ENCODE measurements at regions not wholly inside any gene's neighbourhood (a gene's known extent, or its start where the extent isn't known, plus 50 kb on each side); places are given as distances from the start of the nearest gene placed in this dataset.

DNA sequence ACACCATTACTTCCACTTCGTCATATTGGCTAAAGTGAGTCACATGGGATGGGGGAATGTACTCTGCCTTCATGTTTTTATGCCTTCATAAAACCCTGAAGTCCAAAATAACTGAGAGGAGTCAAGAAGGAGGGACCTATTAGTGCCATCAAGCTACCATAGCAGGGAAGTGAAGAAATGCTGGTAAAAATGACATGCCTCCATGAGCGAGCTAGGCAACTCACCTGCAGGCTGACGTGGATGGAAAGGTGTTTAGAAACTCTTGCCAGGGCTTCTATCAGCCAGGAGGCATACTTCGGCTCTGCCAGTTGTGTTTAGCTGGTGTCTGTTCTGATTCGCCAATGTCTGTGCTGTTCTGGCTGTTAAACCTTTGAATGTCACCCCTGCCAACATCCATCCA, 424.4 kb upstream of the USP24 start:
- no peak overlapping the region for H3K14ac ChIP-seq (ENCODE audit: insufficient read depth, low read length)
- no peak overlapping the region for H2AK5ac ChIP-seq (ENCODE audit: insufficient read length, low read length)
- Mint-ChIP-seq H3K9me3 (no peaks in the 10 kb centered on the region), H3K36me3 (ENCODE audit: insufficient read depth in 1 of 3, low read depth in 3 of 3) (no peaks in the 10 kb centered on the region), H3K4me3 (no peak overlapping the region), H3K27me3 (ENCODE audit: low read depth) (no peaks in the 10 kb centered on the region), H3K4me1 (no peaks in the 10 kb centered on the region), H3K27ac (no peak overlapping the region)
- no peaks in the 10 kb centered on the region for H3K4me1 ChIP-seq (ENCODE audit: insufficient read depth, low read length)
- H2BK12ac ChIP-seq (ENCODE audit: insufficient read length, low read depth, low read length), result no peak overlapping the region
- TF ChIP-seq, protein P1, sequence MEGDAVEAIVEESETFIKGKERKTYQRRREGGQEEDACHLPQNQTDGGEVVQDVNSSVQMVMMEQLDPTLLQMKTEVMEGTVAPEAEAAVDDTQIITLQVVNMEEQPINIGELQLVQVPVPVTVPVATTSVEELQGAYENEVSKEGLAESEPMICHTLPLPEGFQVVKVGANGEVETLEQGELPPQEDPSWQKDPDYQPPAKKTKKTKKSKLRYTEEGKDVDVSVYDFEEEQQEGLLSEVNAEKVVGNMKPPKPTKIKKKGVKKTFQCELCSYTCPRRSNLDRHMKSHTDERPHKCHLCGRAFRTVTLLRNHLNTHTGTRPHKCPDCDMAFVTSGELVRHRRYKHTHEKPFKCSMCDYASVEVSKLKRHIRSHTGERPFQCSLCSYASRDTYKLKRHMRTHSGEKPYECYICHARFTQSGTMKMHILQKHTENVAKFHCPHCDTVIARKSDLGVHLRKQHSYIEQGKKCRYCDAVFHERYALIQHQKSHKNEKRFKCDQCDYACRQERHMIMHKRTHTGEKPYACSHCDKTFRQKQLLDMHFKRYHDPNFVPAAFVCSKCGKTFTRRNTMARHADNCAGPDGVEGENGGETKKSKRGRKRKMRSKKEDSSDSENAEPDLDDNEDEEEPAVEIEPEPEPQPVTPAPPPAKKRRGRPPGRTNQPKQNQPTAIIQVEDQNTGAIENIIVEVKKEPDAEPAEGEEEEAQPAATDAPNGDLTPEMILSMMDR (conservative IDR thresholded peaks at IDR 0.05), result no peak
- no peak overlapping the region for H3K56ac ChIP-seq (ENCODE audit: insufficient read length, low read depth, low read length)
- H4K8ac ChIP-seq (replicated peaks; ENCODE audit: insufficient read length, low read depth, low read length), result no peak overlapping the region
- no peak overlapping the region for H4K91ac ChIP-seq (ENCODE audit: insufficient read length, low read depth, low read length)
- H4K5ac ChIP-seq (ENCODE audit: insufficient read length, low read depth, low read length), result no peak overlapping the region
- no peak overlapping the region for H2AFZ ChIP-seq (ENCODE audit: low read length)
- H3K79me1 ChIP-seq (ENCODE audit: insufficient read depth, low read depth, low read length, poor library complexity, severe bottlenecking), result no peaks in the 10 kb centered on the region
- DNase-seq, result no peak
- H3K27me3 ChIP-seq (ENCODE audit: insufficient read depth, low read length), result no peaks in the 10 kb centered on the region
- H4K20me1 ChIP-seq (ENCODE audit: control insufficient read depth, insufficient read depth, insufficient read length), result no peaks in the 10 kb centered on the region
- no peak overlapping the region for H3K4me2 ChIP-seq (ENCODE audit: insufficient read depth, insufficient read length, low read length)
- H2BK20ac ChIP-seq (ENCODE audit: low read depth, low read length, poor library complexity, severe bottlenecking), result no peak overlapping the region
- H3K23me2 ChIP-seq (ENCODE audit: insufficient read length, low read depth, low read length, poor library complexity, severe bottlenecking), result no peaks in the 10 kb centered on the region
- H3T11ph ChIP-seq (ENCODE audit: low read length), result no peak overlapping the region
- no peak overlapping the region for H2BK5ac ChIP-seq (ENCODE audit: insufficient read length, low read length)
- H3K18ac ChIP-seq (ENCODE audit: insufficient read length, low read depth, low read length), result no peak overlapping the region
- H2BK15ac ChIP-seq (ENCODE audit: low read depth, low read length), result no peak overlapping the region
- H3K23ac ChIP-seq (ENCODE audit: insufficient read length, low read depth, low read length), result no peak overlapping the region
- no peak overlapping the region for H3K9ac ChIP-seq (ENCODE audit: extremely low read depth, insufficient read length, low read length)
- H3K27ac ChIP-seq (ENCODE audit: insufficient read length, low read depth, low read length), result no peak overlapping the region
- no peak overlapping the region for H3K4ac ChIP-seq (ENCODE audit: low read depth, low read length)
- no peaks in the 10 kb centered on the region for H3K79me2 ChIP-seq (ENCODE audit: insufficient read depth, low read length)
- H2BK120ac ChIP-seq (ENCODE audit: low read depth, low read length, poor library complexity, severe bottlenecking), result no peak overlapping the region
- no CpG with 5 or more reads among the region's 5 CpGs for WGBS (ENCODE audit: extremely low coverage, insufficient read length, low lambda C conversion rate)
- no peaks in the 10 kb centered on the region for H3K9me3 ChIP-seq (ENCODE audit: control insufficient read depth, low read depth, low read length)

All from H9 (cell line).